Endodermal cell (in vitro differentiated cells): ENCODE measurements at regions not wholly inside any gene's neighbourhood (a gene's known extent, or its start where the extent isn't known, plus 50 kb on each side); places are given as distances from the start of the nearest gene placed in this dataset.

Source experiments
- DNase-seq: peaks from one replicate; pipeline ENCODE4 v3.0.0-alpha.2; 2017
- H3K27ac ChIP-seq: 2 replicates; pipeline ENCODE4 v1.5.1; 2013; ENCODE audit warnings: mild to moderate bottlenecking, low read depth, low read length, moderate library complexity
- H3K27me3 ChIP-seq: 2 replicates; pipeline ENCODE4 v1.6.1; 2013; ENCODE audit warnings: mild to moderate bottlenecking, low read length, moderate library complexity; ENCODE audit not compliant: insufficient read depth, control insufficient read depth, poor library complexity, severe bottlenecking
- H3K36me3 ChIP-seq: 2 replicates; pipeline ENCODE4 v1.7.0; 2013; ENCODE audit warnings: mild to moderate bottlenecking, low read length, moderate library complexity; ENCODE audit not compliant: control insufficient read depth, insufficient read depth
- H3K4me1 ChIP-seq: one replicate; pipeline ENCODE4 v1.7.0; 2013; ENCODE audit warnings: low read length; ENCODE audit not compliant: control insufficient read depth, insufficient read depth
- H3K4me3 ChIP-seq: 2 replicates; pipeline ENCODE4 v1.5.1; 2013; ENCODE audit warnings: mild to moderate bottlenecking, low read length, moderate library complexity
- H3K9ac ChIP-seq: 2 replicates; pipeline ENCODE4 v1.6.1; 2013; ENCODE audit warnings: mild to moderate bottlenecking, low read length, moderate library complexity; ENCODE audit not compliant: poor library complexity, severe bottlenecking; ENCODE audit errors: extremely low read depth
- H3K9me3 ChIP-seq: 2 replicates; pipeline ENCODE4 v1.6.1; 2013; ENCODE audit warnings: mild to moderate bottlenecking, low read length, moderate library complexity; ENCODE audit not compliant: control insufficient read depth
- H3K27ac Mint-ChIP-seq: 2 replicates; pipeline ENCODE4 v1.8.0; 2020; ENCODE audit warnings: mixed read lengths
- H3K27me3 Mint-ChIP-seq: 2 replicates; pipeline ENCODE4 v1.8.0; 2021; ENCODE audit warnings: mild to moderate bottlenecking, mixed read lengths; ENCODE audit not compliant: insufficient read depth
- H3K36me3 Mint-ChIP-seq: 2 replicates; pipeline ENCODE4 v1.8.0; 2020; ENCODE audit warnings: low read depth, mixed read lengths
- H3K4me1 Mint-ChIP-seq: 2 replicates; pipeline ENCODE4 v1.8.0; 2020; ENCODE audit warnings: mixed read lengths
- H3K4me3 Mint-ChIP-seq: 2 replicates; pipeline ENCODE4 v1.8.0; 2020; ENCODE audit warnings: mild to moderate bottlenecking, moderate library complexity, mixed read lengths
- H3K9me3 Mint-ChIP-seq: 2 replicates; pipeline ENCODE4 v1.8.0; 2020; ENCODE audit warnings: mild to moderate bottlenecking, mixed read lengths
- WGBS, 2 experiments: methylation state at CpG; one replicate each; pipeline versions ENCODE4 v1.1.5 to v1.1.7; 2013; ENCODE audit warnings: missing lambda C conversion rate in 2 of 2, mixed read lengths in 1 of 2; ENCODE audit not compliant: insufficient coverage in 1 of 2, insufficient read length in 1 of 2; 5-methylcytosine and 5-hydroxymethylcytosine counted together
- TF ChIP-seq, protein P1 (sequence below): fragments of 200-600 bp; sonication (generic); conservative IDR thresholded peaks from 2 replicates; pipeline ENCODE4 v1.5.0; 2021; ENCODE audit warnings: antibody characterized with exemption, mild to moderate bottlenecking

DNA sequence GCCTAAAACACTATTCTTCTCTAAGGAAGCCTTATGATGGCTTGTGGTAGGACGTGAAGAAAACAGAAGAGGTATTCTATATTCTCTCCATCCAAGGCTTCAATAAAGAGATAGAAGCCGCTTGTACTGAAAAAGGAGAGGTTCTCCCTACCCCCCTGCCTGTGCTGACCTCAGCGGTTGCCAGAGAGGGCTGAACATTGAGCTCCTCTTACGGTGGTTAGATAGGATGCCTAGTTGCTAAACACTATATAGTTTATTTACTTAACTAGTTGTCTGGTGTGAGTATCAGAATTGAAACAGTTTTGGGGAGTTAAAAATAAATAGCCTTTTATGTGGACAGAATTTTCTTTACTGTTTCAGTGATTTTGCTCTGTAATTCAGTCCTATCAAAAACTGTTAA is 112.2 kb downstream of the TFPI2 start:
- peaks cover 3% of the 10 kb centered on the region for H3K27me3 Mint-ChIP-seq
- H3K9me3 Mint-ChIP-seq: no peaks in the 10 kb centered on the region
- peaks cover 2% of the 10 kb centered on the region for H3K4me1 Mint-ChIP-seq
- Histone ChIP-seq H3K9me3 (no peaks in the 10 kb centered on the region), H3K27me3 (no peaks in the 10 kb centered on the region), H3K27ac (no peak overlapping the region), H3K4me1 (no peaks in the 10 kb centered on the region), H3K36me3 (no peaks in the 10 kb centered on the region), H3K4me3 (no peak overlapping the region), H3K9ac (no peak overlapping the region)
- TF ChIP-seq, protein P1, sequence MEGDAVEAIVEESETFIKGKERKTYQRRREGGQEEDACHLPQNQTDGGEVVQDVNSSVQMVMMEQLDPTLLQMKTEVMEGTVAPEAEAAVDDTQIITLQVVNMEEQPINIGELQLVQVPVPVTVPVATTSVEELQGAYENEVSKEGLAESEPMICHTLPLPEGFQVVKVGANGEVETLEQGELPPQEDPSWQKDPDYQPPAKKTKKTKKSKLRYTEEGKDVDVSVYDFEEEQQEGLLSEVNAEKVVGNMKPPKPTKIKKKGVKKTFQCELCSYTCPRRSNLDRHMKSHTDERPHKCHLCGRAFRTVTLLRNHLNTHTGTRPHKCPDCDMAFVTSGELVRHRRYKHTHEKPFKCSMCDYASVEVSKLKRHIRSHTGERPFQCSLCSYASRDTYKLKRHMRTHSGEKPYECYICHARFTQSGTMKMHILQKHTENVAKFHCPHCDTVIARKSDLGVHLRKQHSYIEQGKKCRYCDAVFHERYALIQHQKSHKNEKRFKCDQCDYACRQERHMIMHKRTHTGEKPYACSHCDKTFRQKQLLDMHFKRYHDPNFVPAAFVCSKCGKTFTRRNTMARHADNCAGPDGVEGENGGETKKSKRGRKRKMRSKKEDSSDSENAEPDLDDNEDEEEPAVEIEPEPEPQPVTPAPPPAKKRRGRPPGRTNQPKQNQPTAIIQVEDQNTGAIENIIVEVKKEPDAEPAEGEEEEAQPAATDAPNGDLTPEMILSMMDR: no peak
- no peaks in the 10 kb centered on the region for H3K36me3 Mint-ChIP-seq
- WGBS, 2 experiments: 90 to 100% methylated on average over 2 to 3 of the region's 4 CpGs
- H3K27ac Mint-ChIP-seq: no peak overlapping the region
- DNase-seq: no peak
- H3K4me3 Mint-ChIP-seq: no peak overlapping the region

DNA sequence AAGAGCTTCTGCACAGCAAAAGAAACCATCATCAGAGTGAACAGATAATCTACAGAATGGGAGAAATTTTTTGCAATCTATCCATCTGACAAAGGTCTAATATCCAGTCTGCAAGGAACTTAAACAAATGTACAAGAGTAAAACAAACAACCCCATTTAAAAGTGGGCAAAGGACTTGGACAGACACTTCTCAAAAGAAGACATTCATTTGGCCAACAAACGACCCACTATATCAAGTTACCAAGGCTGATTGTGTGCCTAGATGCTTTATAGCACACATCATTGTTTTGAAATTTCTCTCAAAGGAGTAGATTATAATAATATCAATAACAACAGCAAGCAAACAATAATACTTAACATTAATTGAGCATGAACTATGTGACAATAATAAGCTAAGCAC is 117.1 kb downstream of the TFPI2 start:
- Histone ChIP-seq H3K4me1 (no peaks in the 10 kb centered on the region), H3K27me3 (no peaks in the 10 kb centered on the region), H3K27ac (no peak overlapping the region), H3K9ac (no peak overlapping the region), H3K9me3 (peaks cover 12% of the 10 kb centered on the region), H3K4me3 (no peak overlapping the region), H3K36me3 (no peaks in the 10 kb centered on the region)
- 92% methylated on average over 1 of the region's 1 CpG; no CpG with 5 or more reads in 1 of the 2 experiments for WGBS, 2 experiments
- no peak for DNase-seq
- H3K36me3 Mint-ChIP-seq: peaks cover 3% of the 10 kb centered on the region
- H3K4me3 Mint-ChIP-seq: no peak overlapping the region
- peaks cover 25% of the 10 kb centered on the region for H3K27me3 Mint-ChIP-seq
- no peak overlapping the region for H3K27ac Mint-ChIP-seq
- TF ChIP-seq, protein P1: no peak
- peaks cover 2% of the 10 kb centered on the region for H3K4me1 Mint-ChIP-seq
- H3K9me3 Mint-ChIP-seq: peaks cover 10% of the 10 kb centered on the region

DNA sequence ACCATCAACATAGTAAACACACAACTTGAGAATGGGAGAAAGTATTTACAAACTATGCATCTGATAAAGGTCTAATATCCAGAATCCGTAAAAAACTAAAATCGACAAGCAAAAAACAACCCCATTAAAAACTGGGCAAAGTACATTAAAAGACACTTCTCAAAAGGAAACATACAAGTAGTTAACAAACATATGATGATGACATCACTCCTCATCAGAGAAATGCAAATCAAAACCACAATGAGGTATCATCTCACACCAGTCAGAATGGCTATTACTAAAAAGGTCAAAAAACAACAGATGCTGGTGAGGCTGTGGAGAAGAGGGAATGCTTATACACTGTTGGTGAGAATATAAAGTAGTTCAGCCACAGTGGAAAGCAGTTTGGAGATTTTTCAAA is 125.1 kb downstream of the TFPI2 start:
- Mint-ChIP-seq H3K4me3 (no peak overlapping the region), H3K9me3 (peaks cover 16% of the 10 kb centered on the region), H3K36me3 (peaks cover 8% of the 10 kb centered on the region), H3K4me1 (no peaks in the 10 kb centered on the region), H3K27me3 (peaks cover 5% of the 10 kb centered on the region), H3K27ac (no peak overlapping the region)
- H3K4me3 ChIP-seq: no peak overlapping the region
- no peaks in the 10 kb centered on the region for H3K4me1 ChIP-seq
- WGBS, 2 experiments: 85 to 89% methylated on average over 2 of the region's 2 CpGs
- TF ChIP-seq, protein P1: no peak
- H3K9ac ChIP-seq: no peak overlapping the region
- no peak for DNase-seq
- H3K36me3 ChIP-seq: no peaks in the 10 kb centered on the region
- H3K9me3 ChIP-seq: peaks cover 12% of the 10 kb centered on the region
- H3K27ac ChIP-seq: no peak overlapping the region
- no peaks in the 10 kb centered on the region for H3K27me3 ChIP-seq
